HCT116 (cell line): ENCODE measurements at regions not wholly inside any gene's neighbourhood (a gene's known extent, or its start where the extent isn't known, plus 50 kb on each side); places are given as distances from the start of the nearest gene placed in this dataset.

Experiments used
- ATAC-seq: fragments of 200-7000 bp; cut with Tn5 transposase; 2 replicates; pipeline ENCODE4 v1.9.1; 2020; ENCODE audit warnings: mild to moderate bottlenecking, moderate library complexity
- BruUV-seq: library from RNA; stranded (reverse); fragments of 400-500 nt; replicated peaks from 2 replicates; lab custom pipeline; 2021; lab: Mats Ljungman, UMichigan
- CTCF ChIA-PET: fragments of 300-600 bp; sonication (Branson Sonifier 250); formaldehyde crosslinking; loops from one replicate; lab custom pipeline; 2021; ENCODE audit warnings: antibody characterized with exemption; lab: Charles Lee
- POLR2A ChIA-PET: fragments of 300-600, 350-600 bp; sonication (Branson Sonifier 250); formaldehyde crosslinking; loops from one replicate; lab custom pipeline; 2021; ENCODE audit warnings: antibody characterized with exemption; lab: Charles Lee
- RAD21 ChIA-PET, 2 experiments: fragments of 300-600 bp; sonication (Branson Sonifier 250); formaldehyde crosslinking; loops; one replicate each; lab custom pipeline; 2023; ENCODE audit warnings: low total read pairs in 2 of 2; ENCODE audit not compliant: uncharacterized antibody in 2 of 2, unreplicated experiment in 2 of 2, low non-redundant PET in 1 of 2; lab: Charles Lee
- DNase-seq: peaks from one replicate; pipeline ENCODE4 v3.0.0-alpha.2; 2010; ENCODE audit warnings: low read depth, low spot score
- H2AFZ ChIP-seq: fragments of 200-600 bp; shearing (Covaris generic), sonication (generic); 2 replicates; pipeline ENCODE4 v1.6.1; 2017; ENCODE audit warnings: low read depth, mixed run types, mixed read lengths, antibody characterized with exemption, low read length; ENCODE audit not compliant: poor library complexity, severe bottlenecking
- H3K27ac ChIP-seq: 2 replicates; pipeline ENCODE4 v1.5.1; 2012; ENCODE audit warnings: low read depth, low read length
- H3K27me3 ChIP-seq: fragments of 200-600 bp; sonication (generic); 2 replicates; pipeline ENCODE4 v1.6.1; 2016; ENCODE audit warnings: mixed run types, low read length, mixed read lengths; ENCODE audit not compliant: insufficient read depth
- H3K36me3 ChIP-seq, 2 experiments: fragments of 200-500 bp in 1 of 2; fragments of 200-600 bp in 1 of 2; sonication (Bioruptor generic) in 1 of 2; sonication (generic) in 1 of 2; 2 replicates each; pipeline versions ENCODE4 v1.5.1 to v1.6.1; 2014 to 2016; ENCODE audit warnings: low read length in 2 of 2, inconsistent platforms in 1 of 2, mixed read lengths in 1 of 2, mixed run types in 1 of 2; ENCODE audit not compliant: insufficient read depth in 2 of 2, control insufficient read depth in 1 of 2
- H3K4me1 ChIP-seq, 2 experiments: fragments of 200-600 bp in 1 of 2; sonication (generic) in 1 of 2; 2 replicates each; pipeline versions ENCODE4 v1.5.1 to v1.6.1; 2012 to 2017; ENCODE audit warnings: low read length in 2 of 2, inconsistent platforms in 1 of 2, mild to moderate bottlenecking in 1 of 2, mixed read lengths in 1 of 2, mixed run types in 1 of 2, moderate library complexity in 1 of 2; ENCODE audit not compliant: insufficient read depth in 2 of 2, control insufficient read depth in 1 of 2
- H3K4me2 ChIP-seq: fragments of 200-600 bp; sonication (generic); 2 replicates; pipeline ENCODE4 v1.6.1; 2017; ENCODE audit warnings: mixed run types, low read length, mixed read lengths
- H3K4me3 ChIP-seq, 2 experiments: fragments of 200-600 bp in 1 of 2; sonication (generic) in 1 of 2; replicated peaks in 1 of 2; 2 replicates each; pipeline ENCODE4 v1.5.1; 2011 to 2016; ENCODE audit warnings: low read length in 2 of 2, control low read depth in 1 of 2, low read depth in 1 of 2, mild to moderate bottlenecking in 1 of 2, mixed read lengths in 1 of 2, mixed run types in 1 of 2
- H3K79me2 ChIP-seq: fragments of 200-600 bp; sonication (generic); 2 replicates; pipeline ENCODE4 v1.6.1; 2017; ENCODE audit warnings: mild to moderate bottlenecking, mixed run types, low read length, moderate library complexity, mixed read lengths; ENCODE audit not compliant: insufficient read depth
- H3K9ac ChIP-seq: fragments of 200-600 bp; sonication (generic); 2 replicates; pipeline ENCODE4 v1.6.1; 2016; ENCODE audit warnings: low read length, mixed read lengths
- H3K9me2 ChIP-seq: fragments of 200-600 bp; sonication (generic), shearing (Covaris generic); 2 replicates; pipeline ENCODE4 v1.6.1; 2017; ENCODE audit warnings: mixed run types, mild to moderate bottlenecking, moderate library complexity; ENCODE audit not compliant: insufficient read depth
- H3K9me3 ChIP-seq, 2 experiments: fragments of 200-500 bp in 1 of 2; fragments of 200-600 bp in 1 of 2; sonication (Bioruptor generic) in 1 of 2; sonication (generic) in 1 of 2; 2 replicates each; pipeline ENCODE4 v1.6.1; 2014 to 2017; ENCODE audit warnings: low read length in 2 of 2, mixed read lengths in 2 of 2, inconsistent platforms in 1 of 2, low read depth in 1 of 2, mild to moderate bottlenecking in 1 of 2, mixed run types in 1 of 2, moderate library complexity in 1 of 2; ENCODE audit not compliant: control insufficient read depth in 1 of 2, insufficient read depth in 1 of 2
- H4K20me1 ChIP-seq: fragments of 200-600 bp; sonication (generic), shearing (Covaris generic); 2 replicates; pipeline ENCODE4 v1.6.1; 2017; ENCODE audit warnings: mixed run types, mild to moderate bottlenecking, moderate library complexity; ENCODE audit not compliant: insufficient read depth
- CBX3 ChIP-seq: IDR thresholded peaks from 2 replicates; pipeline ENCODE4 v1.6.1; 2012; ENCODE audit warnings: low read depth
- EGR1 ChIP-seq: IDR thresholded peaks from 2 replicates; pipeline ENCODE4 v1.6.1; 2012; ENCODE audit warnings: low read depth
- EZH2 ChIP-seq: fragments of 200-600 bp; sonication (generic); IDR thresholded peaks from 2 replicates; pipeline ENCODE4 v1.6.1; 2017; ENCODE audit warnings: antibody characterized with exemption, mixed run types
- POLR2AphosphoS5 ChIP-seq: IDR thresholded peaks from 2 replicates; pipeline ENCODE4 v1.6.1; 2011; ENCODE audit warnings: mild to moderate bottlenecking, low read depth, low read length, moderate library complexity
- YY1 ChIP-seq: IDR thresholded peaks from 2 replicates; pipeline ENCODE4 v1.6.1; 2011; ENCODE audit warnings: low read length, low read depth, moderate library complexity, mild to moderate bottlenecking; ENCODE audit not compliant: insufficient replicate concordance; ENCODE audit errors: extremely low read depth
- ZNF274 ChIP-seq: fragments of 200-500 bp; sonication (Bioruptor generic); IDR thresholded peaks from 2 replicates; pipeline ENCODE4 v1.6.1; 2014; ENCODE audit warnings: mild to moderate bottlenecking, low read depth, low read length, inconsistent platforms
- intact Hi-C: fragments of 100-400 bp; cut with micrococcal nuclease; formaldehyde crosslinking; loops from 2 replicates; pipeline ENCODE4 v1.10.0; 2022
- TF ChIP-seq, protein P1 (sequence below): IDR thresholded peaks from 2 replicates; pipeline ENCODE4 v1.6.1; 2011; ENCODE audit warnings: mild to moderate bottlenecking, low read length, moderate library complexity; ENCODE audit not compliant: insufficient replicate concordance; ENCODE audit errors: extremely low read depth

DNA sequence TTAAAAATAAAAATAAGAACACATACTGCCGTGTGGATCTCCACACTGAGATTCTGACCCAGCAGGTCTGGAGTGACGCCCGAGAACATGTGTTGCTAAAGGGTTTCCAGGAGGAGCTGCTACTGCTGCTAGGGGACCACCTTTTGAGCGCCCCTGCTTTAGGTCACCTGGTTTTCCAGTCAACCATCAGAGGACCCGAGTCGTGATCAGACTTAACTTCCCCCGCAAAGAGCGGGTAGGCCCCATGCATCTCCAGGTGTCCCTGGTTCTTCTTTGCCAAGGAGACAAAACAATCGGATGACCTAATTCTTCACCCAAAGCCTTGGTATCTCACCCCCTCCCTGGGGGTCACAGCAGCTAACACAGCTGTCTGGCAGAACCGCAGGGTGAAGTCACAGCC, 51.1 kb upstream of the STX16 start:
- Histone ChIP-seq H2AFZ (no peak overlapping the region), H3K9me3 (no peaks in the 10 kb centered on the region), H3K4me2 (no peak overlapping the region), H4K20me1 (no peaks in the 10 kb centered on the region), H3K9ac (no peak overlapping the region), H3K36me3 (no peaks in the 10 kb centered on the region), H3K27me3 (no peaks in the 10 kb centered on the region), H3K4me3 (no peak overlapping the region), H3K4me1 (no peaks in the 10 kb centered on the region), H3K27ac (no peak overlapping the region), H3K79me2 (no peaks in the 10 kb centered on the region), H3K9me2 (no peaks in the 10 kb centered on the region)
- ATAC-seq (no peak), DNase-seq (no peak)
- ChIA-PET CTCF (no interaction called here), POLR2A (no interaction called here), RAD21 (no interaction called here)
- no TSS peak for BruUV-seq
- intact Hi-C loops = no loop called here
- TF ChIP-seq, protein P1, sequence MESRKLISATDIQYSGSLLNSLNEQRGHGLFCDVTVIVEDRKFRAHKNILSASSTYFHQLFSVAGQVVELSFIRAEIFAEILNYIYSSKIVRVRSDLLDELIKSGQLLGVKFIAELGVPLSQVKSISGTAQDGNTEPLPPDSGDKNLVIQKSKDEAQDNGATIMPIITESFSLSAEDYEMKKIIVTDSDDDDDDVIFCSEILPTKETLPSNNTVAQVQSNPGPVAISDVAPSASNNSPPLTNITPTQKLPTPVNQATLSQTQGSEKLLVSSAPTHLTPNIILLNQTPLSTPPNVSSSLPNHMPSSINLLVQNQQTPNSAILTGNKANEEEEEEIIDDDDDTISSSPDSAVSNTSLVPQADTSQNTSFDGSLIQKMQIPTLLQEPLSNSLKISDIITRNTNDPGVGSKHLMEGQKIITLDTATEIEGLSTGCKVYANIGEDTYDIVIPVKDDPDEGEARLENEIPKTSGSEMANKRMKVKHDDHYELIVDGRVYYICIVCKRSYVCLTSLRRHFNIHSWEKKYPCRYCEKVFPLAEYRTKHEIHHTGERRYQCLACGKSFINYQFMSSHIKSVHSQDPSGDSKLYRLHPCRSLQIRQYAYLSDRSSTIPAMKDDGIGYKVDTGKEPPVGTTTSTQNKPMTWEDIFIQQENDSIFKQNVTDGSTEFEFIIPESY = no peak
- TF ChIP-seq CBX3 = no peak
- TF ChIP-seq, all 23 proteins: peak for 0

DNA sequence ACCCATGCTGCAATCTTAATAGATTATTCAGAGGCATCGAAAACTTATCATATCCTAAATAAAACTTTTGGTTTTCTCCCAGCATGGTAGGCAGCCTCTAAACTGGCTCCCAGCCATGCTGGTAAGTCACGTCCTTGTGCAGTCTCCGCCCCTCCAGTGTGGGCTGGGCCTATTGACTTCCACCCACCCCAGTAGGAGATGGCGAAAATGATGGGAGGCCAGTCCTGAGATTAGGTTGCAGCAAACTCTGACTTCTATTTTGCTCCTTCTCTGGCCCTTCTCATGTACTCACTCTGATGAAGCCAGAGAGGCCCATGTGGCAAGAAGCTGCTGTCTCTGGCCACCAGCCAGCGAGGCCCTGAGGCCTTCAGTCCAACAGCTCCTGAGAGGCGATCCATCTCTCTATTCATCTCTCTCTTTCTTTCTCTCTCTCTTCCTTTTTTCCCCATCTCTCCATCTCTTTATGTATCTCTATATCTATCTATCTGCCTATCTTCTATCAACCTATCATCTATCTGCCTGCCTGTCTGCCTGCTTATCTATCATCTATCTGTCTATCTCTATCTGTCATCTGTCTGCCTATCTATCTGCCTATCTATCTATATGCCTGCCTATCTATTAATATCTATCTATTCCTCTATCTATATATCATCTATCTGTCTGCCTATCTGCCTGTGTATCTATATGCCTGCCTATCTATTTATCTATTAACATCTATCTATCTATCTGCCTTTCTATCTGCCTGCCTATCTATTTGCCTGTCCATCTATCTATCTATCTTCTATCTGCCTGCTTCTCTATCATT, 52.7 kb upstream of the STX16 start:
- Histone ChIP-seq H3K4me3 (no peak overlapping the region), H3K9me3 (no peaks in the 10 kb centered on the region), H4K20me1 (no peaks in the 10 kb centered on the region), H3K4me2 (no peak overlapping the region), H3K9me2 (no peaks in the 10 kb centered on the region), H3K27me3 (peaks cover 1% of the 10 kb centered on the region; the same call in 1 of the 2 replicates), H2AFZ (no peak overlapping the region), H3K79me2 (no peaks in the 10 kb centered on the region), H3K36me3 (no peaks in the 10 kb centered on the region), H3K4me1 (no peaks in the 10 kb centered on the region), H3K9ac (no peak overlapping the region), H3K27ac (no peak overlapping the region)
- TF ChIP-seq EGR1 (no peak), ZNF274 (no peak), EZH2 (no peak), POLR2AphosphoS5 (no peak), YY1 (no peak)
- TF ChIP-seq, protein P1 = no peak
- RAD21 ChIA-PET = no interaction called here
- no TSS peak for BruUV-seq
- no peak for ATAC-seq
- POLR2A ChIA-PET = no interaction called here
- intact Hi-C loops = no loop called here
- DNase-seq = no peak
- CTCF ChIA-PET = no interaction called here
